GM12878 (cell line): ENCODE measurements at regions not wholly inside any gene's neighbourhood (a gene's known extent, or its start where the extent isn't known, plus 50 kb on each side); places are given as distances from the start of the nearest gene placed in this dataset.

Experiments
- ATAC-seq: fragments of 200-7000 bp; cut with Tn5 transposase; 3 replicates; pipeline ENCODE4 v1.9.1; 2020; ENCODE audit warnings: mild to moderate bottlenecking, moderate library complexity
- BruUV-seq: library from RNA; stranded (reverse); fragments of 400-500 nt; replicated peaks from 2 replicates; lab custom pipeline; 2021; lab: Mats Ljungman, UMichigan
- CTCF ChIA-PET: fragments of 300-600 bp; sonication (Branson Sonifier 250); formaldehyde crosslinking; extraction: SDS; loops from one replicate; lab custom pipeline; 2021; ENCODE audit warnings: inconsistent platforms; lab: Yijun Ruan, JAX
- POLR2A ChIA-PET: fragments of 350-600 bp; formaldehyde crosslinking; extraction: SDS; loops from one replicate; lab custom pipeline; 2021; ENCODE audit warnings: inconsistent platforms; lab: Charles Lee
- RAD21 ChIA-PET: fragments of 300-600 bp; sonication (Branson Sonifier 250); formaldehyde crosslinking; loops from one replicate; lab custom pipeline; 2023; ENCODE audit warnings: antibody characterized with exemption; ENCODE audit not compliant: unreplicated experiment; lab: Charles Lee
- SMC1A ChIA-PET: fragments of 300-600 bp; sonication (Branson Sonifier 250); formaldehyde crosslinking; loops from one replicate; lab custom pipeline; 2023; ENCODE audit not compliant: unreplicated experiment, uncharacterized antibody; lab: Charles Lee
- DNase-seq: peaks from one replicate; pipeline ENCODE4 v3.0.0-alpha.2; 2011; ENCODE audit warnings: low read depth, low spot score
- FAIRE-seq: peaks from 3 replicates; lab custom pipeline; 2011; peaks lifted over from hg19 to GRCh38; lab: Jason Lieb, UNC
- H2AFZ ChIP-seq: 2 replicates; pipeline ENCODE4 v1.6.0; 2011; ENCODE audit warnings: low read depth, low read length, control low read depth; ENCODE audit not compliant: control insufficient read depth
- H3K27ac ChIP-seq: 2 replicates; pipeline ENCODE4 v1.5.1; 2011; ENCODE audit warnings: control low read depth; ENCODE audit not compliant: control insufficient read depth, insufficient read depth
- H3K27me3 ChIP-seq, 2 experiments: replicated peaks in 1 of 2; 2 replicates each; pipeline versions ENCODE4 v1.6.0 to v1.6.1; 2011; ENCODE audit warnings: low read length in 1 of 2; ENCODE audit not compliant: control insufficient read depth in 2 of 2, insufficient read depth in 2 of 2
- H3K36me3 ChIP-seq, 2 experiments: 2 replicates each; pipeline ENCODE4 v1.5.1; 2011; ENCODE audit warnings: low read length in 1 of 2; ENCODE audit not compliant: control insufficient read depth in 2 of 2, insufficient read depth in 2 of 2
- H3K4me1 ChIP-seq: 2 replicates; pipeline ENCODE4 v1.6.1; 2011; ENCODE audit warnings: mild to moderate bottlenecking, low read length, moderate library complexity, mixed read lengths; ENCODE audit not compliant: control insufficient read depth, insufficient read depth
- H3K4me2 ChIP-seq: 2 replicates; pipeline ENCODE4 v1.6.0; 2011; ENCODE audit warnings: control low read depth; ENCODE audit not compliant: control insufficient read depth, insufficient read depth
- H3K4me3 ChIP-seq: fragments of 200-600 bp; sonication (generic); 2 replicates; pipeline ENCODE4 v1.5.1; 2016
- H3K79me2 ChIP-seq: 2 replicates; pipeline ENCODE4 v1.6.0; 2011; ENCODE audit warnings: low read length; ENCODE audit not compliant: control insufficient read depth, insufficient read depth
- H3K9ac ChIP-seq: 2 replicates; pipeline ENCODE4 v1.8.0; 2011; ENCODE audit warnings: low read length, control low read depth, mixed read lengths; ENCODE audit not compliant: control insufficient read depth, insufficient read depth
- H3K9me3 ChIP-seq: replicated peaks from 3 replicates; pipeline ENCODE4 v1.5.1; 2011; ENCODE audit warnings: mild to moderate bottlenecking, low read length; ENCODE audit not compliant: control insufficient read depth, insufficient read depth
- H4K20me1 ChIP-seq: 2 replicates; pipeline ENCODE4 v1.6.0; 2011; ENCODE audit not compliant: control insufficient read depth, insufficient read depth
- FOXM1 ChIP-seq: IDR thresholded peaks from 2 replicates; pipeline ENCODE4 v1.6.1; 2012; ENCODE audit warnings: low read depth, mild to moderate bottlenecking, inconsistent platforms, low read length, moderate library complexity
- GATAD2B ChIP-seq: fragments of 450-650 bp; conservative IDR thresholded peaks from 2 replicates; pipeline ENCODE4 v1.6.1; 2017; ENCODE audit warnings: low read depth, mild to moderate bottlenecking, moderate library complexity
- IKZF1 ChIP-seq: fragments of 450-650 bp; conservative IDR thresholded peaks from 2 replicates; pipeline ENCODE4 v1.6.1; 2017; ENCODE audit warnings: antibody characterized with exemption, mild to moderate bottlenecking
- MEF2A ChIP-seq: IDR thresholded peaks from 2 replicates; pipeline ENCODE4 v1.6.1; 2011; ENCODE audit warnings: low read depth, mild to moderate bottlenecking, low read length, moderate library complexity; ENCODE audit not compliant: insufficient read depth
- MEF2B ChIP-seq: fragments of 450-650 bp; IDR thresholded peaks from 2 replicates; pipeline ENCODE4 v1.6.1; 2018; ENCODE audit warnings: mild to moderate bottlenecking, moderate library complexity; ENCODE audit not compliant: partially characterized antibody, poor library complexity, severe bottlenecking
- NR2C1 ChIP-seq: fragments of 450-650 bp; IDR thresholded peaks from 2 replicates; pipeline ENCODE4 v1.6.1; 2017; ENCODE audit warnings: antibody characterized with exemption, mild to moderate bottlenecking, moderate library complexity
- NR2F1 ChIP-seq: fragments of 450-650 bp; conservative IDR thresholded peaks from 2 replicates; pipeline ENCODE4 v1.6.1; 2017; ENCODE audit warnings: mild to moderate bottlenecking
- PRDM15 ChIP-seq: fragments of 450-650 bp; formaldehyde crosslinking; IDR thresholded peaks from 2 replicates; pipeline ENCODE4 v1.4.0; 2020; ENCODE audit warnings: mild to moderate bottlenecking, moderate library complexity
- RB1 ChIP-seq: fragments of 450-650 bp; formaldehyde crosslinking; IDR thresholded peaks from 2 replicates; pipeline ENCODE4 v1.6.1; 2017; ENCODE audit warnings: mild to moderate bottlenecking, borderline replicate concordance
- RELB ChIP-seq: fragments of 450-650 bp; IDR thresholded peaks from 2 replicates; pipeline ENCODE4 v1.6.1; 2017; ENCODE audit warnings: low read depth, mild to moderate bottlenecking, moderate library complexity
- SIN3A ChIP-seq: IDR thresholded peaks from 2 replicates; pipeline ENCODE4 v1.6.1; 2012; ENCODE audit warnings: low read depth, low read length, improper control_type of control experiment
- SP1 ChIP-seq: IDR thresholded peaks from one replicate; pipeline ENCODE4 v1.6.1; 2011; ENCODE audit warnings: low read depth, low read length
- STAT1 ChIP-seq: fragments of 450-650 bp; conservative IDR thresholded peaks from 2 replicates; pipeline ENCODE4 v1.6.1; 2014; ENCODE audit warnings: antibody characterized with exemption, mild to moderate bottlenecking
- STAT3 ChIP-seq: IDR thresholded peaks from 2 replicates; pipeline ENCODE4 v1.6.1; 2011; ENCODE audit warnings: low read depth, low read length, improper control_type of control experiment
- ZNF217 ChIP-seq: fragments of 450-650 bp; IDR thresholded peaks from 2 replicates; pipeline ENCODE4 v1.6.1; 2017; ENCODE audit warnings: antibody characterized with exemption, mild to moderate bottlenecking
- WGBS: methylation state at CpG from one replicate; pipeline ENCODE4 v1.1.6; 2016; ENCODE audit warnings: low lambda C conversion rate; ENCODE audit not compliant: insufficient replicate concordance, insufficient coverage; ENCODE audit errors: missing lambda C conversion rate; 5-methylcytosine and 5-hydroxymethylcytosine counted together
- in situ Hi-C: fragments of 300-500 bp; cut with MboI; formaldehyde crosslinking; loops from 9 replicates; pipeline ENCODE4 v1.14.3; 2018; ENCODE audit warnings: mixed read lengths
- intact Hi-C: fragments of 100-400 bp; cut with micrococcal nuclease; formaldehyde crosslinking; loops from one replicate; pipeline ENCODE4 v1.14.2; 2022; ENCODE audit not compliant: unreplicated experiment

- H3K79me2 ChIP-seq = no peaks in the 10 kb centered on the region
- TF ChIP-seq GATAD2B = no peak
- TF ChIP-seq MEF2B = no peak
- TF ChIP-seq IKZF1 = no peak
- no peak for TF ChIP-seq ZNF217
- TF ChIP-seq STAT3 = no peak
- TF ChIP-seq STAT1 = no peak
- no peak for TF ChIP-seq SP1
- TF ChIP-seq PRDM15 = no peak
- no peak for TF ChIP-seq RB1
- TF ChIP-seq MEF2A = no peak
- TF ChIP-seq NR2C1 = no peak
- no peak for TF ChIP-seq RELB
- TF ChIP-seq SIN3A = no peak
- TF ChIP-seq NR2F1 = no peak
- TF ChIP-seq FOXM1 = no peak
- TF ChIP-seq, all 136 proteins: peak for 0
- BruUV-seq = no TSS peak
- DNase-seq (no peak), FAIRE-seq (no peak), ATAC-seq (no peak)
- Histone ChIP-seq H3K4me2 (no peak overlapping the region), H3K36me3 (no peaks in the 10 kb centered on the region), H3K27me3 (no peaks in the 10 kb centered on the region), H3K27ac (no peak overlapping the region), H3K9me3 (no peaks in the 10 kb centered on the region), H3K4me1 (no peaks in the 10 kb centered on the region), H3K4me3 (no peak overlapping the region), H2AFZ (no peak overlapping the region), H3K9ac (no peak overlapping the region), H4K20me1 (no peaks in the 10 kb centered on the region)
- ChIA-PET RAD21 (no interaction called here), SMC1A (no interaction called here), CTCF (no interaction called here), POLR2A (no interaction called here)
- in situ Hi-C loops (no loop called here), intact Hi-C loops (loop anchor here (10.0 kb wide), 1 partner anchor 449 kb away; no protein-coding TSS in a partner anchor)
- 44% methylated on average over 6 of the region's 6 CpGs for WGBS
Measured at GRCh38 chr12:61546296-61546695, 713.9 kb upstream of the USP15 start.
